ENCODE measurements at regions not wholly inside any gene's neighbourhood (a gene's known extent, or its start where the extent isn't known, plus 50 kb on each side); places are given as distances from the start of the nearest gene placed in this dataset.

DNA sequence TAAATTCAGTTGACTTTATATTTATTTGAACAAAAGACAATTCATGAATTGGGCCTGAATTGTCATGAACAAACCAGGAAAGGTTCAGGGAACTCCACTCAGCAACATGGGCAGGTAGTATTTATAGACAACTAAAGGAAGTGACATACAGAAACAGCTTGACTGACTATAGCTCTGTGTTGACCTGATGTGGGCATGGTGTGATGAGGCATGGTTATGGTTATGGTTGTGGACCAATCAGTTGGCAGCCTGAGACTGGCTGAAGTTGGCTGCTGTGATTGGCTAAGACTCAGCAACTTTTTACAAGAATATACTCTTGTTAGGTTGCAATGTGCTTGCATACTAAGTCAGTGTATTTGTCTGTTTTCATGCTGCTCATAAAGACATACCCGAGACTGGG lies 108.4 kb downstream of the HS3ST3B1 start:
- no peak for ATAC-seq
- H3K9me3 ChIP-seq = no peaks in the 10 kb centered on the region

DNA sequence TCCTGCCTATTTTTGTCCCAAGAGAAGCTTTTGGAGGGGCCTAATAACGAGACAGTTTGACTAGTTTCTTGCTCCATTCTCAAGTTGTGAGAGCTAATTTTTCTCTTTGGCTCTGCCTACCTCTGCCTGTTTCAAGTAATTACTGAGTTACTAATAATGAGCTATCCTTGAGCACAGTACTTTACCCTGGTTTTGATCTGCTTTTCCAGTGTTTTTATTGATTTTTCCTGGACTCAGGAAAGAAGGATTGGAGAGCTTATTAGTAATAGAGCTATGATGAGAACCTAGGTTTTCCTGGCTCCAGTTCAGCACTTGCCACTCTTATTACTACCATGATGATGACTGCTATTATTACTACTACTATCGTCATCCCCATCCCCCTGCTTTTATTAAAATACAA lies 106.7 kb downstream of the HS3ST3B1 start:
- Histone ChIP-seq H3K27ac (no peak overlapping the region), H3K4me3 (no peak overlapping the region), H3K4me1 (no peaks in the 10 kb centered on the region), H3K27me3 (no peaks in the 10 kb centered on the region), H3K36me3 (no peaks in the 10 kb centered on the region), H3K9me3 (no peaks in the 10 kb centered on the region)
- ATAC-seq (no peak), DNase-seq (no peak)
- no peak for TF ChIP-seq POLR2A (IDR thresholded peaks at IDR 0.05)
- TF ChIP-seq, protein P1, sequence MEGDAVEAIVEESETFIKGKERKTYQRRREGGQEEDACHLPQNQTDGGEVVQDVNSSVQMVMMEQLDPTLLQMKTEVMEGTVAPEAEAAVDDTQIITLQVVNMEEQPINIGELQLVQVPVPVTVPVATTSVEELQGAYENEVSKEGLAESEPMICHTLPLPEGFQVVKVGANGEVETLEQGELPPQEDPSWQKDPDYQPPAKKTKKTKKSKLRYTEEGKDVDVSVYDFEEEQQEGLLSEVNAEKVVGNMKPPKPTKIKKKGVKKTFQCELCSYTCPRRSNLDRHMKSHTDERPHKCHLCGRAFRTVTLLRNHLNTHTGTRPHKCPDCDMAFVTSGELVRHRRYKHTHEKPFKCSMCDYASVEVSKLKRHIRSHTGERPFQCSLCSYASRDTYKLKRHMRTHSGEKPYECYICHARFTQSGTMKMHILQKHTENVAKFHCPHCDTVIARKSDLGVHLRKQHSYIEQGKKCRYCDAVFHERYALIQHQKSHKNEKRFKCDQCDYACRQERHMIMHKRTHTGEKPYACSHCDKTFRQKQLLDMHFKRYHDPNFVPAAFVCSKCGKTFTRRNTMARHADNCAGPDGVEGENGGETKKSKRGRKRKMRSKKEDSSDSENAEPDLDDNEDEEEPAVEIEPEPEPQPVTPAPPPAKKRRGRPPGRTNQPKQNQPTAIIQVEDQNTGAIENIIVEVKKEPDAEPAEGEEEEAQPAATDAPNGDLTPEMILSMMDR (IDR thresholded peaks at IDR 0.05) = no peak
- WGBS (ENCODE audit: insufficient coverage, low coverage, low lambda C conversion rate, missing lambda C conversion rate) = 72% methylated on average over 2 of the region's 2 CpGs
- intact Hi-C loops (cut with DNase I) = no loop called here

More for the DNA sequence above, 108.4 kb downstream of the HS3ST3B1 start:
- TF ChIP-seq POLR2A (IDR thresholded peaks at IDR 0.05) = no peak
- TF ChIP-seq, protein P1 (IDR thresholded peaks at IDR 0.05) = no peak
- Histone ChIP-seq H3K27me3 (no peaks in the 10 kb centered on the region), H3K36me3 (no peaks in the 10 kb centered on the region), H3K4me3 (no peak overlapping the region), H3K4me1 (no peaks in the 10 kb centered on the region), H3K27ac (no peak overlapping the region)
- DNase-seq = no peak
- intact Hi-C loops (cut with DNase I) = no loop called here
- 0% methylated on average over 1 of the region's 1 CpG for WGBS (ENCODE audit: insufficient coverage, low coverage, low lambda C conversion rate, missing lambda C conversion rate)

DNA sequence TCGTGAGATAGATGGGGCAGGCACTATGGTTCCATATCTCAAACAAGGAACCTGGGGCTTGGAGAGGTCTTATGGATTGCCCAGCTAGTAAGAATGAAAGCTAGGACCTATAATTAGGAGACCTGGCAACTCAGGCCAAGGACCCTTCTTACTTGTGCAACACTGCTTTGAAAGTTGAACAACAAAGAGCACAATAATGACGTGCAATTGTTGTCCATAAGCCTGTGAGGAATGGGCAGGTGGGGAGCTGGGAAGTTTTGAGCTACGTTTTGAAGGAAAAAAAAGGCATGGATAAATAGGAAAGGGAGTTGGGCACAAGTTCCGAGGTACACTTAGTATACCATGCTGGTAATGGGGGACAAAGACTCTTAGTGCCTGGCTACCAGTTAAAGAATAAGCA lies 104.3 kb downstream of the HS3ST3B1 start:
- no peaks in the 10 kb centered on the region for H3K36me3 ChIP-seq
- no peaks in the 10 kb centered on the region for H3K4me1 ChIP-seq
- intact Hi-C loops (cut with DNase I) = no loop called here
- H3K4me3 ChIP-seq = no peak overlapping the region
- no peak for DNase-seq
- 89% methylated on average over 4 of the region's 4 CpGs for WGBS (ENCODE audit: insufficient coverage, low coverage, low lambda C conversion rate, missing lambda C conversion rate)
- no peak for ATAC-seq
- TF ChIP-seq, protein P1 (IDR thresholded peaks at IDR 0.05) = no peak
- TF ChIP-seq POLR2A (IDR thresholded peaks at IDR 0.05) = no peak
- no peak overlapping the region for H3K27ac ChIP-seq
- H3K9me3 ChIP-seq = no peaks in the 10 kb centered on the region
- H3K27me3 ChIP-seq = no peaks in the 10 kb centered on the region

All from right lobe of liver (tissue), 6 donors.